ENCODE measurements at regions not wholly inside any gene's neighbourhood (a gene's known extent, or its start where the extent isn't known, plus 50 kb on each side); places are given as distances from the start of the nearest gene placed in this dataset.

- peak; percentile 88 for ATAC-seq
- TF ChIP-seq TCF4 (CRISPR knock-in tag; IDR thresholded peaks at IDR 0.05; ENCODE audit: borderline replicate concordance) (peak; percentile 25; the same call in 1 of the 2 replicates), TOX (CRISPR knock-in tag; IDR thresholded peaks at IDR 0.05; ENCODE audit: borderline replicate concordance) (no peak), GLIS3 (CRISPR knock-in tag; IDR thresholded peaks at IDR 0.05) (no peak), ISL1 (CRISPR knock-in tag; IDR thresholded peaks at IDR 0.05) (peak; percentile 88), RARB (CRISPR knock-in tag; IDR thresholded peaks at IDR 0.05) (no peak), PATZ1 (CRISPR knock-in tag; IDR thresholded peaks at IDR 0.05; ENCODE audit: borderline replicate concordance) (no peak; the same call in 1 of the 2 replicates), ZC3H10 (CRISPR knock-in tag; IDR thresholded peaks at IDR 0.05) (peak; percentile 88)
Measured at GRCh38 chr14:58907803-58908202, 270.0 kb downstream of the DACT1 start.

GRCh38 chr14:58912287-58912686 is 274.5 kb downstream of the DACT1 start:
- no peak for TF ChIP-seq ZFP30 (CRISPR knock-in tag; IDR thresholded peaks at IDR 0.05)
- no peak for TF ChIP-seq GLIS3 (CRISPR knock-in tag; IDR thresholded peaks at IDR 0.05)
- TF ChIP-seq TSHZ2 (CRISPR knock-in tag; IDR thresholded peaks at IDR 0.05): no peak
- no peak for TF ChIP-seq ZNF565 (CRISPR knock-in tag; conservative IDR thresholded peaks at IDR 0.05; ENCODE audit: low read depth)
- TF ChIP-seq PPARA (CRISPR knock-in tag; IDR thresholded peaks at IDR 0.05; ENCODE audit: borderline replicate concordance): no peak
- no peak for TF ChIP-seq ZFP3 (CRISPR knock-in tag; IDR thresholded peaks at IDR 0.05)
- no peak for TF ChIP-seq ISL1 (CRISPR knock-in tag; IDR thresholded peaks at IDR 0.05)
- no peak for TF ChIP-seq CSDC2 (CRISPR knock-in tag; IDR thresholded peaks at IDR 0.05)
- TF ChIP-seq CREB5 (CRISPR knock-in tag; IDR thresholded peaks at IDR 0.05; ENCODE audit: low read depth): no peak
- TF ChIP-seq PATZ1 (CRISPR knock-in tag; IDR thresholded peaks at IDR 0.05; ENCODE audit: borderline replicate concordance): no peak
- TF ChIP-seq ARNTL (CRISPR knock-in tag; IDR thresholded peaks at IDR 0.05; ENCODE audit: borderline replicate concordance, low read depth): no peak
- TF ChIP-seq ESRRG (CRISPR knock-in tag; IDR thresholded peaks at IDR 0.05): no peak
- TF ChIP-seq RARB (CRISPR knock-in tag; IDR thresholded peaks at IDR 0.05): no peak
- TF ChIP-seq ZNF70 (CRISPR knock-in tag; IDR thresholded peaks at IDR 0.05): no peak
- TF ChIP-seq TOX (CRISPR knock-in tag; IDR thresholded peaks at IDR 0.05; ENCODE audit: borderline replicate concordance): no peak
- TF ChIP-seq OSR1 (CRISPR knock-in tag; IDR thresholded peaks at IDR 0.05): no peak
- no peak for TF ChIP-seq SNAI2 (CRISPR knock-in tag; IDR thresholded peaks at IDR 0.05)
- TF ChIP-seq BACH2 (CRISPR knock-in tag; IDR thresholded peaks at IDR 0.05; ENCODE audit: borderline replicate concordance): no peak
- no peak for TF ChIP-seq ZNF8 (CRISPR knock-in tag; IDR thresholded peaks at IDR 0.05)
- TF ChIP-seq CSRNP3 (CRISPR knock-in tag; IDR thresholded peaks at IDR 0.05): no peak
- no peak for ATAC-seq
